Loucy (cell line): ENCODE measurements at regions not wholly inside any gene's neighbourhood (a gene's known extent, or its start where the extent isn't known, plus 50 kb on each side); places are given as distances from the start of the nearest gene placed in this dataset.

Experiments used
- CTCF ChIP-seq: fragments of 200-600 bp; sonication (generic); conservative IDR thresholded peaks from 2 replicates; pipeline ENCODE4 v1.5.1; 2014; ENCODE audit warnings: mild to moderate bottlenecking, antibody characterized with exemption, low read length
- EZH2phosphoT487 ChIP-seq: fragments of 200-600 bp; IDR thresholded peaks from 2 replicates; pipeline ENCODE4 v1.6.1; 2018; ENCODE audit warnings: antibody characterized with exemption, mild to moderate bottlenecking, moderate library complexity, borderline replicate concordance

DNA sequence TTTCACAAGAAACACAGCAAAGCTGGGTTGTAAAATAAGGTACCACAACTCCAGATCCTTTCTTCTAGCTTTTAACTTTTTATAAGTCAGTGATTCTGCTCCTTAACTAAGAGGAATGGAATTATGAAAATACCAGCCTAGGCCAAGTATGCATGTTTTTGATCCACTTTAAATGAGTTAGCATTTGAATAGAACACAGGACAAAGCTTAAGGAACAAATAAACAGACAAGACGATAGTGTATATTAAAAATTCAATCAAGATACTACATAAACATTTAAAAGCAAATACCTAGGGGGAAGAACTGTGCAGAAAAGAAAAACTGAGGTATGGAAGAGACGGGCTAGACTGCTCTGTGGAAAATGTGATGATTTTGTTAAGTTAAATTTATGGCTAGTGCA is 200.7 kb downstream of the LURAP1L start:
- TF ChIP-seq CTCF (no peak), EZH2phosphoT487 (no peak)
